ENCODE measurements at regions not wholly inside any gene's neighbourhood (a gene's known extent, or its start where the extent isn't known, plus 50 kb on each side); places are given as distances from the start of the nearest gene placed in this dataset.

GRCh38 chr13:70388935-70389334 lies 280.7 kb upstream of the KLHL1 start:
- Histone ChIP-seq H3K27ac (ENCODE audit: insufficient read depth, low read depth, low read length) (no peak overlapping the region), H3K36me3 (ENCODE audit: control insufficient read depth in 2 of 2, extremely low read depth in 1 of 2, insufficient read depth in 2 of 2, low read length in 2 of 2) (no peaks in the 10 kb centered on the region), H3K4me1 (ENCODE audit: control insufficient read depth, extremely low read depth, insufficient read depth, low read length) (no peaks in the 10 kb centered on the region), H3K27me3 (ENCODE audit: control insufficient read depth in 2 of 2, insufficient read depth in 2 of 2, low read length in 2 of 2) (no peaks in the 10 kb centered on the region), H3K4me2 (ENCODE audit: insufficient read depth, low read length) (no peak overlapping the region), H4K20me1 (replicated peaks; ENCODE audit: control insufficient read depth, extremely low read depth, insufficient read depth, low read length) (no peaks in the 10 kb centered on the region), H3K9ac (replicated peaks; ENCODE audit: extremely low read depth, insufficient read depth, low read length) (no peak overlapping the region), H3K9me1 (replicated peaks; ENCODE audit: control insufficient read depth, extremely low read depth, insufficient read depth, low read length) (no peaks in the 10 kb centered on the region), H3K9me3 (replicated peaks; ENCODE audit: control insufficient read depth, insufficient read depth, low read length) (no peaks in the 10 kb centered on the region), H2AFZ (ENCODE audit: low read depth, low read length) (no peak overlapping the region), H3K79me2 (ENCODE audit: control insufficient read depth, insufficient read depth, low read length) (no peaks in the 10 kb centered on the region), H3K4me3 (replicated peaks in 1 of 3; ENCODE audit: insufficient read depth in 1 of 3, low read depth in 1 of 3, low read length in 3 of 3) (no peak overlapping the region)
- intact Hi-C loops (cut with micrococcal nuclease): no loop called here
- DNase-seq (ENCODE audit: low read depth, low spot score): no peak
- ChIA-PET CTCF (no interaction called here), POLR2A (no interaction called here)
- dilution Hi-C loops (cut with MboI; ENCODE audit: extremely low pct_ligation_motif_present, low sequenced_read_pairs): no loop called here
- no peak for FAIRE-seq
- no peak for TF ChIP-seq JUN (IDR thresholded peaks at IDR 0.05; ENCODE audit: borderline replicate concordance, insufficient read depth, insufficient read length, low read depth)
- TF ChIP-seq MYC (IDR thresholded peaks at IDR 0.05; ENCODE audit: low read depth, low read length): no peak
- no peak for TF ChIP-seq POLR2A (IDR thresholded peaks at IDR 0.05; ENCODE audit: low read depth, low read length)
- TF ChIP-seq MAX (IDR thresholded peaks at IDR 0.05; ENCODE audit: insufficient read depth, insufficient read length): no peak
- no TSS peak for BruUV-seq (replicated peaks)

GRCh38 chr13:70386919-70387318 lies 278.7 kb upstream of the KLHL1 start:
- CTCF ChIA-PET: interaction anchor here (0.6 kb wide), 1 partner anchor 23 kb away, joined by 3 read pairs; no protein-coding TSS in a partner anchor
- H3K4me3 ChIP-seq (replicated peaks in 1 of 3; ENCODE audit: insufficient read depth in 1 of 3, low read depth in 1 of 3, low read length in 3 of 3): no peak overlapping the region

More at GRCh38 chr13:70386919-70387318, 278.7 kb upstream of the KLHL1 start:
- POLR2A ChIA-PET: no interaction called here
- no peak overlapping the region for H3K9ac ChIP-seq (replicated peaks; ENCODE audit: extremely low read depth, insufficient read depth, low read length)
- no peaks in the 10 kb centered on the region for H3K9me3 ChIP-seq (replicated peaks; ENCODE audit: control insufficient read depth, insufficient read depth, low read length)
- no peak overlapping the region for H3K27ac ChIP-seq (ENCODE audit: insufficient read depth, low read depth, low read length)
- H3K4me2 ChIP-seq (ENCODE audit: insufficient read depth, low read length): no peak overlapping the region
- BruUV-seq (replicated peaks): no TSS peak
- no peaks in the 10 kb centered on the region for H3K9me1 ChIP-seq (replicated peaks; ENCODE audit: control insufficient read depth, extremely low read depth, insufficient read depth, low read length)
- TF ChIP-seq GATA2 (IDR thresholded peaks at IDR 0.05; ENCODE audit: insufficient read depth, insufficient read length, low read depth, low read length) (no peak), POLR2AphosphoS5 (IDR thresholded peaks at IDR 0.05; ENCODE audit: insufficient read depth, low read depth, low read length) (no peak), MAX (IDR thresholded peaks at IDR 0.05; ENCODE audit: insufficient read depth, insufficient read length) (no peak), POLR2A (IDR thresholded peaks at IDR 0.05; ENCODE audit: low read depth, low read length) (no peak), CTCF (IDR thresholded peaks at IDR 0.05; ENCODE audit: extremely low read depth in 1 of 2, insufficient read depth in 1 of 2, low read depth in 1 of 2, low read length in 2 of 2) (no peak), FOS (IDR thresholded peaks at IDR 0.05; ENCODE audit: borderline replicate concordance, insufficient read depth, low read length) (no peak), MYC (IDR thresholded peaks at IDR 0.05; ENCODE audit: low read depth, low read length) (no peak), EZH2 (IDR thresholded peaks at IDR 0.05; ENCODE audit: borderline replicate concordance, low read depth, low read length, severe bottlenecking) (no peak), JUN (IDR thresholded peaks at IDR 0.05; ENCODE audit: borderline replicate concordance, insufficient read depth, insufficient read length, low read depth) (no peak)
- no peaks in the 10 kb centered on the region for H3K27me3 ChIP-seq (ENCODE audit: control insufficient read depth in 2 of 2, insufficient read depth in 2 of 2, low read length in 2 of 2)
- DNase-seq (ENCODE audit: low read depth, low spot score): no peak
- no peaks in the 10 kb centered on the region for H3K79me2 ChIP-seq (ENCODE audit: control insufficient read depth, insufficient read depth, low read length)
- intact Hi-C loops (cut with micrococcal nuclease): no loop called here
- FAIRE-seq: no peak
- H3K36me3 ChIP-seq (ENCODE audit: control insufficient read depth in 2 of 2, extremely low read depth in 1 of 2, insufficient read depth in 2 of 2, low read length in 2 of 2): no peaks in the 10 kb centered on the region
- H3K4me1 ChIP-seq (ENCODE audit: control insufficient read depth, extremely low read depth, insufficient read depth, low read length): no peaks in the 10 kb centered on the region
- dilution Hi-C loops (cut with MboI; ENCODE audit: extremely low pct_ligation_motif_present, low sequenced_read_pairs): no loop called here
- H4K20me1 ChIP-seq (replicated peaks; ENCODE audit: control insufficient read depth, extremely low read depth, insufficient read depth, low read length): no peaks in the 10 kb centered on the region
- no peak overlapping the region for H2AFZ ChIP-seq (ENCODE audit: low read depth, low read length)
